H1 (cell line): ENCODE measurements at regions not wholly inside any gene's neighbourhood (a gene's known extent, or its start where the extent isn't known, plus 50 kb on each side); places are given as distances from the start of the nearest gene placed in this dataset.

Experiments used
- CTCF ChIA-PET: fragments of 300-600 bp; sonication (Branson Sonifier 250); formaldehyde crosslinking; loops from one replicate; lab custom pipeline; 2021; ENCODE audit not compliant: partially characterized antibody; lab: Charles Lee
- POLR2A ChIA-PET: fragments of 300-600 bp; sonication (Branson Sonifier 250); formaldehyde crosslinking; loops from one replicate; lab custom pipeline; 2021; ENCODE audit warnings: inconsistent platforms; ENCODE audit not compliant: partially characterized antibody; lab: Charles Lee
- DNase-seq, 2 experiments: peaks; one replicate each; pipeline versions ENCODE4 v3.0.0 to v3.0.0-alpha.2; 2010 to 2022; ENCODE audit warnings: low spot score in 2 of 2, low read depth in 1 of 2, mixed read lengths in 1 of 2
- FAIRE-seq: peaks from 2 replicates; lab custom pipeline; 2011; peaks lifted over from hg19 to GRCh38; lab: Jason Lieb, UNC
- H2AFZ ChIP-seq: 2 replicates; pipeline ENCODE4 v1.8.1; 2012; ENCODE audit warnings: low read length, inconsistent platforms
- H2AK5ac ChIP-seq: 2 replicates; pipeline ENCODE4 v1.6.1; 2013; ENCODE audit warnings: low read depth, low read length
- H2BK120ac ChIP-seq: replicated peaks from 2 replicates; pipeline ENCODE3; 2013; ENCODE audit warnings: low read depth, low read length, inconsistent platforms
- H2BK12ac ChIP-seq: 2 replicates; pipeline ENCODE4 v1.6.1; 2013; ENCODE audit warnings: low read depth, low read length
- H2BK15ac ChIP-seq: 2 replicates; pipeline ENCODE4 v1.6.1; 2013; ENCODE audit warnings: low read length
- H2BK20ac ChIP-seq: 2 replicates; pipeline ENCODE4 v1.6.1; 2013; ENCODE audit warnings: low read length
- H2BK5ac ChIP-seq: 2 replicates; pipeline ENCODE4 v1.6.1; 2013; ENCODE audit warnings: low read depth, low read length
- H3K14ac ChIP-seq: 2 replicates; pipeline ENCODE4 v1.6.1; 2013; ENCODE audit warnings: inconsistent platforms; ENCODE audit not compliant: insufficient read length
- H3K18ac ChIP-seq: 2 replicates; pipeline ENCODE4 v1.6.1; 2013; ENCODE audit warnings: low read length; ENCODE audit errors: extremely low read depth
- H3K23ac ChIP-seq: 2 replicates; pipeline ENCODE4 v1.6.1; 2013; ENCODE audit warnings: inconsistent platforms; ENCODE audit not compliant: insufficient read length
- H3K23me2 ChIP-seq: 2 replicates; pipeline ENCODE4 v1.6.1; 2013; ENCODE audit warnings: low read depth, low read length
- H3K27ac ChIP-seq: 2 replicates; pipeline ENCODE4 v1.6.1; 2011; ENCODE audit warnings: low read depth, low read length, inconsistent platforms
- H3K27me3 ChIP-seq, 4 experiments: replicated peaks in 1 of 4; 1 replicate in 1 of 4; 2 replicates in 3 of 4; pipeline versions ENCODE4 v1.6.1 to v1.8.1; 2011 to 2013; ENCODE audit warnings: low read length in 3 of 4, mild to moderate bottlenecking in 3 of 4, inconsistent platforms in 2 of 4, mixed read lengths in 2 of 4, moderate library complexity in 1 of 4; ENCODE audit not compliant: control insufficient read depth in 3 of 4, insufficient read depth in 3 of 4; ENCODE audit errors: extremely low read depth in 1 of 4
- H3K36me3 ChIP-seq, 4 experiments: 2 replicates each; pipeline versions ENCODE4 v1.6.1 to v1.8.1; 2011 to 2013; ENCODE audit warnings: mild to moderate bottlenecking in 4 of 4, low read length in 3 of 4, moderate library complexity in 2 of 4, control low read depth in 1 of 4, inconsistent platforms in 1 of 4; ENCODE audit not compliant: insufficient read depth in 4 of 4, control insufficient read depth in 2 of 4
- H3K4ac ChIP-seq: replicated peaks from 2 replicates; pipeline ENCODE3; 2013; ENCODE audit warnings: low read length, low read depth, mixed read lengths, inconsistent platforms; ENCODE audit not compliant: insufficient read length
- H3K4me1 ChIP-seq, 4 experiments: replicated peaks in 1 of 4; 1 replicate in 1 of 4; 2 replicates in 3 of 4; pipeline versions ENCODE4 v1.6.1 to v1.8.1; 2011 to 2013; ENCODE audit warnings: low read length in 3 of 4, inconsistent platforms in 2 of 4, mixed read lengths in 1 of 4; ENCODE audit not compliant: insufficient read depth in 4 of 4, control insufficient read depth in 3 of 4
- H3K4me2 ChIP-seq, 2 experiments: 2 replicates each; pipeline versions ENCODE4 v1.6.1 to v1.8.1; 2011 to 2013; ENCODE audit warnings: low read depth in 2 of 2, low read length in 2 of 2, control low read depth in 1 of 2, inconsistent platforms in 1 of 2, mild to moderate bottlenecking in 1 of 2; ENCODE audit not compliant: insufficient read depth in 1 of 2
- H3K4me3 ChIP-seq, 4 experiments: fragments of 200-600, 300-600 bp in 1 of 4; sonication (generic), shearing (Covaris generic), sonication (Bioruptor Twin) in 1 of 4; 2 replicates each; pipeline versions ENCODE4 v1.5.1 to v1.8.1; 2011 to 2016; ENCODE audit warnings: low read length in 4 of 4, low read depth in 3 of 4, control low read depth in 2 of 4, inconsistent platforms in 2 of 4, mild to moderate bottlenecking in 2 of 4, mixed read lengths in 1 of 4, moderate library complexity in 1 of 4; ENCODE audit not compliant: insufficient read depth in 2 of 4; ENCODE audit errors: extremely low read depth in 1 of 4
- H3K56ac ChIP-seq: replicated peaks from 2 replicates; pipeline ENCODE3; 2013; ENCODE audit warnings: low read depth, mild to moderate bottlenecking, mixed read lengths, low read length, inconsistent platforms; ENCODE audit not compliant: insufficient read length
- H3K79me1 ChIP-seq: 2 replicates; pipeline ENCODE4 v1.6.1; 2013; ENCODE audit warnings: low read depth, low read length, control low read depth
- H3K79me2 ChIP-seq, 2 experiments: 2 replicates each; pipeline versions ENCODE4 v1.6.1 to v1.8.1; 2012 to 2013; ENCODE audit warnings: low read length in 2 of 2, mild to moderate bottlenecking in 2 of 2, inconsistent platforms in 1 of 2; ENCODE audit not compliant: insufficient read depth in 2 of 2, control insufficient read depth in 1 of 2
- H3K9ac ChIP-seq, 4 experiments: replicated peaks in 1 of 4; 1 replicate in 1 of 4; 2 replicates in 3 of 4; pipeline versions ENCODE4 v1.6.1 to v1.8.1; 2011 to 2013; ENCODE audit warnings: low read depth in 3 of 4, low read length in 3 of 4, control low read depth in 2 of 4, mild to moderate bottlenecking in 2 of 4, moderate library complexity in 2 of 4, inconsistent platforms in 1 of 4; ENCODE audit errors: extremely low read depth in 1 of 4
- H3K9me3 ChIP-seq, 2 experiments: 2 replicates each; pipeline versions ENCODE4 v1.6.1 to v1.8.1; 2012 to 2013; ENCODE audit warnings: mild to moderate bottlenecking in 2 of 2, moderate library complexity in 2 of 2, control low read depth in 1 of 2, inconsistent platforms in 1 of 2, low read depth in 1 of 2, low read length in 1 of 2, mixed read lengths in 1 of 2; ENCODE audit not compliant: insufficient read depth in 2 of 2
- H4K20me1 ChIP-seq, 2 experiments: replicated peaks in 1 of 2; 2 replicates each; pipeline versions ENCODE3 to v1.8.1; 2011 to 2013; ENCODE audit warnings: inconsistent platforms in 2 of 2, low read length in 2 of 2, mild to moderate bottlenecking in 1 of 2; ENCODE audit not compliant: insufficient read depth in 2 of 2, control insufficient read depth in 1 of 2
- H4K5ac ChIP-seq: 2 replicates; pipeline ENCODE4 v1.6.1; 2013; ENCODE audit warnings: low read length, low read depth, mixed read lengths, inconsistent platforms; ENCODE audit not compliant: insufficient read length
- H4K8ac ChIP-seq: 2 replicates; pipeline ENCODE4 v1.8.0; 2013; ENCODE audit warnings: mild to moderate bottlenecking, moderate library complexity, low read length, inconsistent platforms; ENCODE audit not compliant: insufficient read depth; ENCODE audit errors: extremely low read depth
- H4K91ac ChIP-seq: replicated peaks from 2 replicates; pipeline ENCODE3; 2013; ENCODE audit warnings: low read length, mixed read lengths, inconsistent platforms; ENCODE audit not compliant: insufficient read length
- BACH1 ChIP-seq: IDR thresholded peaks from 2 replicates; pipeline ENCODE4 v1.6.1; 2012; ENCODE audit warnings: low read length, improper control_type of control experiment
- EZH2 ChIP-seq: fragments of 200-600 bp; sonication (generic); IDR thresholded peaks from 2 replicates; pipeline ENCODE4 v1.7.1; 2012; ENCODE audit warnings: low read depth, mild to moderate bottlenecking, moderate library complexity, low read length, inconsistent platforms; ENCODE audit not compliant: severe bottlenecking
- JUN ChIP-seq: IDR thresholded peaks from 2 replicates; pipeline ENCODE4 v1.6.1; 2011; ENCODE audit warnings: low read depth, mild to moderate bottlenecking, improper control_type of control experiment, low read length
- KDM4A ChIP-seq: IDR thresholded peaks from one replicate; pipeline ENCODE4 v1.7.1; 2012; ENCODE audit warnings: low read depth, mild to moderate bottlenecking, moderate library complexity, low read length, inconsistent platforms; ENCODE audit not compliant: severe bottlenecking
- RXRA ChIP-seq: IDR thresholded peaks from 2 replicates; pipeline ENCODE4 v1.6.1; 2011; ENCODE audit warnings: low read depth, mild to moderate bottlenecking, low read length, moderate library complexity; ENCODE audit not compliant: insufficient read depth
- SIN3A ChIP-seq, 2 experiments: IDR thresholded peaks in 1 of 2; conservative IDR thresholded peaks in 1 of 2; 2 replicates each; pipeline ENCODE4 v1.6.1; 2011 to 2012; ENCODE audit warnings: low read length in 2 of 2, improper control_type of control experiment in 1 of 2, low read depth in 1 of 2, mild to moderate bottlenecking in 1 of 2
- TCF12 ChIP-seq: IDR thresholded peaks from 2 replicates; pipeline ENCODE4 v1.6.1; 2011; ENCODE audit warnings: low read depth, mild to moderate bottlenecking, low read length
- TEAD4 ChIP-seq: IDR thresholded peaks from 2 replicates; pipeline ENCODE4 v1.6.1; 2012; ENCODE audit warnings: low read depth, low read length, inconsistent platforms, mixed read lengths
- WGBS, 2 experiments: shearing (Covaris generic) in 1 of 2; methylation state at CpG; one replicate each; pipeline versions ENCODE4 v1.1.6 to v1.1.7; 2013 to 2015; ENCODE audit warnings: low lambda C conversion rate in 2 of 2, mixed read lengths in 2 of 2, inconsistent platforms in 1 of 2, low coverage in 1 of 2, missing lambda C conversion rate in 1 of 2; ENCODE audit not compliant: insufficient replicate concordance in 2 of 2, insufficient coverage in 1 of 2, insufficient read length in 1 of 2; ENCODE audit errors: extremely low coverage in 1 of 2, missing lambda C conversion rate in 1 of 2; 5-methylcytosine and 5-hydroxymethylcytosine counted together

DNA sequence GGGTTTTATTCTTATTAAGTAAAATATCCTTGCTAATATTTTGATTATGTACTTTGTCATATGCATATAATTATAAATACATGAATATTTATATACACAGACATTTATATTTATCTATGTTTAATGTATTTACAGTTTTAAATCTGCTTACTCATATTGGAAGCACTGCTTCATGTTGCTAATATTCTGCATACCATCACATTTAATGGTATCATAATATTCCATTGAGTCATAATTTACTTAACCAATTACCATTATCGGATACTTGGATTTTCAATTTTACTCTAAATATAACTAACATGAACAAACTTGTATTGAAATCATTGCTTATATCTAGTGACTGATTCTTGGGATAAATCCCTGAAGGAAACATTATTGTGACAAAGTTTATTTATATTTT lies 155.2 kb downstream of the MBL2 start:
- H3K18ac ChIP-seq = no peak overlapping the region
- no peaks in the 10 kb centered on the region for H3K36me3 ChIP-seq
- H3K27ac ChIP-seq = no peak overlapping the region
- no peak overlapping the region for H2AK5ac ChIP-seq
- no peak overlapping the region for H2BK20ac ChIP-seq
- ChIA-PET POLR2A (no interaction called here), CTCF (no interaction called here)
- H4K91ac ChIP-seq = no peak overlapping the region
- no peaks in the 10 kb centered on the region for H3K79me2 ChIP-seq
- no peak overlapping the region for H4K5ac ChIP-seq
- TF ChIP-seq KDM4A (no peak), BACH1 (no peak), EZH2 (no peak), JUN (no peak), TEAD4 (no peak), SIN3A (conservative IDR thresholded peaks at IDR 0.05 in 1 of 2, IDR thresholded peaks at IDR 0.05 in 1 of 2; ENCODE audit: low read depth in 1 of 2, low read length in 2 of 2) (no peak), RXRA (no peak), TCF12 (no peak)
- H3K9me3 ChIP-seq = no peaks in the 10 kb centered on the region
- H3K23ac ChIP-seq = no peak overlapping the region
- H2AFZ ChIP-seq = no peak overlapping the region
- no peaks in the 10 kb centered on the region for H3K4me1 ChIP-seq
- H4K8ac ChIP-seq = no peak overlapping the region
- no peak overlapping the region for H3K9ac ChIP-seq
- FAIRE-seq (no peak), DNase-seq (no peak)
- H2BK15ac ChIP-seq = no peak overlapping the region
- H2BK12ac ChIP-seq = no peak overlapping the region
- no peaks in the 10 kb centered on the region for H3K23me2 ChIP-seq
- no peak overlapping the region for H3K56ac ChIP-seq
- no peak overlapping the region for H2BK120ac ChIP-seq
- WGBS, 2 experiments = 86% methylated on average over 1 of the region's 1 CpG; no CpG with 5 or more reads in 1 of the 2 experiments
- H4K20me1 ChIP-seq = no peaks in the 10 kb centered on the region
- no peaks in the 10 kb centered on the region for H3K79me1 ChIP-seq
- H3K4me3 ChIP-seq = no peak overlapping the region
- no peak overlapping the region for H3K4ac ChIP-seq
- H3K14ac ChIP-seq = no peak overlapping the region
- no peak overlapping the region for H3K4me2 ChIP-seq
- no peak overlapping the region for H2BK5ac ChIP-seq
- H3K27me3 ChIP-seq = no peaks in the 10 kb centered on the region
